Thyroid gland (tissue), 4 donors: ENCODE measurements at regions not wholly inside any gene's neighbourhood (a gene's known extent, or its start where the extent isn't known, plus 50 kb on each side); places are given as distances from the start of the nearest gene placed in this dataset.

Experiments used
- DNase-seq, 2 donors: peaks; one replicate each; pipeline ENCODE4 v3.0.0-alpha.2; 2019
- H3K27ac ChIP-seq, 3 donors: fragments of 200-600 bp; sonication (generic); 1 replicate in 2 of 3; 2 replicates in 1 of 3; pipeline ENCODE4 v1.5.1; 2016 to 2019; ENCODE audit warnings: mild to moderate bottlenecking in 1 of 3, moderate library complexity in 1 of 3
- H3K27me3 ChIP-seq: fragments of 200-600 bp; sonication (generic); one replicate; pipeline ENCODE4 v1.5.1; 2019
- H3K36me3 ChIP-seq, 2 donors: fragments of 200-600 bp; sonication (generic); one replicate each; pipeline ENCODE4 v1.5.1; 2016 to 2019
- H3K4me1 ChIP-seq, 2 donors: fragments of 200-600 bp; sonication (generic); one replicate each; pipeline ENCODE4 v1.5.1; 2017 to 2019
- H3K4me3 ChIP-seq, 3 donors: fragments of 200-600 bp; sonication (generic); replicated peaks in 1 of 3; 1 replicate in 2 of 3; 2 replicates in 1 of 3; pipeline ENCODE4 v1.5.1; 2016; ENCODE audit warnings: mild to moderate bottlenecking in 1 of 3
- H3K9me3 ChIP-seq: fragments of 200-600 bp; sonication (generic); one replicate; pipeline ENCODE4 v1.5.1; 2017
- CTCF ChIP-seq, 6 experiments: fragments of 200-600 bp in 3 of 6; fragments of 450-650 bp in 3 of 6; sonication (generic) in 3 of 6; IDR thresholded peaks; one replicate each; pipeline ENCODE4 v1.5.1; 2016 to 2019; ENCODE audit warnings: antibody characterized with exemption in 6 of 6, mild to moderate bottlenecking in 2 of 6, inconsistent platforms in 1 of 6, moderate library complexity in 1 of 6
- POLR2A ChIP-seq, 2 donors: fragments of 450-650 bp; IDR thresholded peaks; one replicate each; pipeline ENCODE4 v1.6.1; 2017; ENCODE audit warnings: antibody characterized with exemption in 2 of 2, mild to moderate bottlenecking in 2 of 2, moderate library complexity in 1 of 2
- WGBS, 2 donors: methylation state at CpG; one replicate each; pipeline ENCODE4 v1.1.5; 2017; 5-methylcytosine and 5-hydroxymethylcytosine counted together
- intact Hi-C: fragments of 100-400 bp; cut with DNase I; formaldehyde crosslinking; loops from one replicate; pipeline ENCODE4 v1.15.1; 2023

GRCh38 chr2:188902901-188903491, 71.2 kb upstream of the COL3A1 start:
- Histone ChIP-seq H3K9me3 (no peaks in the 10 kb centered on the region), H3K4me1 (peaks cover under 1 to 5% of the 10 kb centered on the region in 2 donors), H3K27ac (no peak overlapping the region), H3K27me3 (no peaks in the 10 kb centered on the region), H3K36me3 (no peaks in the 10 kb centered on the region), H3K4me3 (no peak overlapping the region)
- TF ChIP-seq CTCF (IDR thresholded peaks at IDR 0.05), result no peak
- no peak for TF ChIP-seq POLR2A (IDR thresholded peaks at IDR 0.05)
- WGBS, 2 donors, result 70 to 79% methylated on average over 3 of the region's 3 CpGs
- intact Hi-C loops, result no loop called here
- no peak for DNase-seq

GRCh38 chr2:188903740-188904139, 70.4 kb upstream of the COL3A1 start:
- Histone ChIP-seq H3K36me3 (no peaks in the 10 kb centered on the region), H3K4me3 (no peak overlapping the region), H3K9me3 (no peaks in the 10 kb centered on the region), H3K4me1 (no peaks in the 10 kb centered on the region), H3K27ac (no peak overlapping the region), H3K27me3 (no peaks in the 10 kb centered on the region)
- WGBS, 2 donors, result 96 to 97% methylated on average over 1 of the region's 1 CpG
- intact Hi-C loops, result no loop called here
- TF ChIP-seq CTCF (IDR thresholded peaks at IDR 0.05) (no peak), POLR2A (IDR thresholded peaks at IDR 0.05) (no peak)
- no peak for DNase-seq

- Histone ChIP-seq H3K9me3 (no peaks in the 10 kb centered on the region), H3K4me3 (no peak overlapping the region), H3K27me3 (no peaks in the 10 kb centered on the region), H3K36me3 (no peaks in the 10 kb centered on the region), H3K4me1 (no peaks in the 10 kb centered on the region), H3K27ac (no peak overlapping the region)
- 74 to 90% methylated on average over 3 of the region's 3 CpGs for WGBS, 2 donors
- TF ChIP-seq POLR2A (IDR thresholded peaks at IDR 0.05) (no peak), CTCF (IDR thresholded peaks at IDR 0.05) (no peak)
- no peak for DNase-seq
- intact Hi-C loops, result no loop called here
Observed at GRCh38 chr2:188909036-188909435, 65.1 kb upstream of the COL3A1 start.

- Histone ChIP-seq H3K36me3 (no peaks in the 10 kb centered on the region), H3K9me3 (no peaks in the 10 kb centered on the region), H3K27ac (no peak overlapping the region), H3K27me3 (no peaks in the 10 kb centered on the region), H3K4me1 (no peaks in the 10 kb centered on the region), H3K4me3 (no peak overlapping the region)
- DNase-seq, result no peak
- intact Hi-C loops, result no loop called here
- TF ChIP-seq CTCF (IDR thresholded peaks at IDR 0.05), result no peak
- no peak for TF ChIP-seq POLR2A (IDR thresholded peaks at IDR 0.05)
Observed at GRCh38 chr2:188916736-188917135, 57.4 kb upstream of the COL3A1 start.

- Histone ChIP-seq H3K27ac (no peak overlapping the region), H3K36me3 (no peaks in the 10 kb centered on the region), H3K4me1 (no peaks in the 10 kb centered on the region), H3K9me3 (no peaks in the 10 kb centered on the region), H3K4me3 (no peak overlapping the region), H3K27me3 (no peaks in the 10 kb centered on the region)
- intact Hi-C loops, result no loop called here
- WGBS, 2 donors, result 85 to 86% methylated on average over 1 of the region's 1 CpG
- TF ChIP-seq CTCF (IDR thresholded peaks at IDR 0.05) (no peak), POLR2A (IDR thresholded peaks at IDR 0.05) (no peak)
- DNase-seq, result no peak
Observed at GRCh38 chr2:188917632-188918031, 56.5 kb upstream of the COL3A1 start.
